Duodenal mucosa (tissue), 2 donors: ENCODE measurements at regions not wholly inside any gene's neighbourhood (a gene's known extent, or its start where the extent isn't known, plus 50 kb on each side); places are given as distances from the start of the nearest gene placed in this dataset.

Source experiments
- H3K27ac ChIP-seq: one replicate; pipeline ENCODE4 v1.7.0; 2013; ENCODE audit warnings: low read depth, low read length
- H3K27me3 ChIP-seq, 2 donors: one replicate each; pipeline ENCODE4 v1.7.0; 2013; ENCODE audit warnings: low read length in 2 of 2, control low read depth in 1 of 2; ENCODE audit not compliant: insufficient read depth in 2 of 2, control insufficient read depth in 1 of 2
- H3K36me3 ChIP-seq, 2 donors: one replicate each; pipeline ENCODE4 v1.7.0; 2013; ENCODE audit warnings: low read length in 2 of 2, control low read depth in 1 of 2; ENCODE audit not compliant: insufficient read depth in 2 of 2, control insufficient read depth in 1 of 2
- H3K4me1 ChIP-seq, 2 donors: one replicate each; pipeline ENCODE4 v1.7.0; 2013; ENCODE audit warnings: low read length in 2 of 2, control low read depth in 1 of 2; ENCODE audit not compliant: insufficient read depth in 2 of 2, control insufficient read depth in 1 of 2
- H3K4me3 ChIP-seq, 2 donors: one replicate each; pipeline ENCODE4 v1.7.0; 2013; ENCODE audit warnings: low read length in 2 of 2, low read depth in 1 of 2
- H3K9ac ChIP-seq, 2 donors: one replicate each; pipeline ENCODE4 v1.7.0; 2013; ENCODE audit warnings: low read length in 2 of 2, low read depth in 1 of 2
- H3K9me3 ChIP-seq, 2 donors: one replicate each; pipeline ENCODE4 v1.7.0; 2013; ENCODE audit warnings: low read length in 2 of 2, control low read depth in 1 of 2; ENCODE audit not compliant: control insufficient read depth in 1 of 2

GRCh38 chr5:120907953-120908352 lies 443.9 kb downstream of the PRR16 start:
- Histone ChIP-seq H3K36me3 (no peaks in the 10 kb centered on the region), H3K4me1 (no peaks in the 10 kb centered on the region), H3K4me3 (no peak overlapping the region), H3K27ac (no peak overlapping the region), H3K9ac (no peak overlapping the region), H3K9me3 (no peaks in the 10 kb centered on the region), H3K27me3 (no peaks in the 10 kb centered on the region)

DNA sequence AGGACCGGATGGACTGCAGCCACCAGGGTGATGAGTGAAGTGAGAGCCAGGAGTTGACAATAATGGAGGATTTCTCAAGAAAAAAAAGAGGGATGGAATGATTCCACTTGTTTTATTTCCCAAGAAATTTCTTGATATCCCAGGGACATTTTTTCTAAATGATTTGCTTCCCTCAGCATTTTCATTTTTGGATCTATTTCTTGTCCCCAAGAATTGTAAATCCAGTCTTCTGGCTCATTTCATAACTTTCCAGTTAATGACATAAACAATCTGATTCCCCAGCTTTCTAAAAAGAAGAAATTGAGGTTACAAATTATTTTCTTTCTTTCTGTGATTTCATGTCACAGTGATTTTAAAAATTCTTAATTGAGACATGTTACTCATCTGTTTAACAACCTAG lies 446.5 kb downstream of the PRR16 start:
- no peak overlapping the region for H3K27ac ChIP-seq
- H3K9me3 ChIP-seq, result no peaks in the 10 kb centered on the region
- no peak overlapping the region for H3K4me3 ChIP-seq
- H3K9ac ChIP-seq, result no peak overlapping the region
- H3K36me3 ChIP-seq, result no peaks in the 10 kb centered on the region
- no peaks in the 10 kb centered on the region for H3K4me1 ChIP-seq
- no peaks in the 10 kb centered on the region for H3K27me3 ChIP-seq

GRCh38 chr5:120913396-120913795 lies 449.3 kb downstream of the PRR16 start:
- H3K9me3 ChIP-seq, result no peaks in the 10 kb centered on the region
- no peak overlapping the region for H3K4me3 ChIP-seq

GRCh38 chr5:120917214-120917758 lies 453.2 kb downstream of the PRR16 start:
- Histone ChIP-seq H3K4me1 (no peaks in the 10 kb centered on the region), H3K9ac (no peak overlapping the region), H3K4me3 (no peak overlapping the region), H3K36me3 (no peaks in the 10 kb centered on the region), H3K9me3 (no peaks in the 10 kb centered on the region), H3K27ac (no peak overlapping the region), H3K27me3 (no peaks in the 10 kb centered on the region)

More at GRCh38 chr5:120913396-120913795, 449.3 kb downstream of the PRR16 start:
- Histone ChIP-seq H3K36me3 (no peaks in the 10 kb centered on the region), H3K27me3 (no peaks in the 10 kb centered on the region), H3K4me1 (no peaks in the 10 kb centered on the region), H3K27ac (no peak overlapping the region), H3K9ac (no peak overlapping the region)

DNA sequence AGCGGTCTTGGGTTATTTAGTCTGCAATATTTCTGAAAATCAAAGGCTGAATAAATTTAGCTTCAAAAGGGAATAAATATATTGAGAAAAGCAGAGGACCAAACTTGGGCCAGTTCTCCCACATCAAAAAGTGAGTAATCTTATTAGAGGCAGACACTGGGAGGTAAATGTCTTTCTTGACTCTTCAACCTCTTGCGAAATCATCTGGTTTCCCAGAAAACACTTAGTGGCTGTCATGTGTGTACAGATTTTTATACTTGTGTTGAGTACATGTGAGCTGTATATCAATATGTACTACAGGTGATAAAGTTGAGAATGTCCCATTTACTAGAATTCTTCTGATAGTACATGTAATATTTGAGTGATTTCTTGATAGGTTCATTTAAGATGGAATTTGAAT lies 454.9 kb downstream of the PRR16 start:
- Histone ChIP-seq H3K4me1 (no peaks in the 10 kb centered on the region), H3K27me3 (no peaks in the 10 kb centered on the region), H3K9ac (no peak overlapping the region), H3K27ac (no peak overlapping the region), H3K36me3 (no peaks in the 10 kb centered on the region), H3K4me3 (no peak overlapping the region), H3K9me3 (no peaks in the 10 kb centered on the region)

DNA sequence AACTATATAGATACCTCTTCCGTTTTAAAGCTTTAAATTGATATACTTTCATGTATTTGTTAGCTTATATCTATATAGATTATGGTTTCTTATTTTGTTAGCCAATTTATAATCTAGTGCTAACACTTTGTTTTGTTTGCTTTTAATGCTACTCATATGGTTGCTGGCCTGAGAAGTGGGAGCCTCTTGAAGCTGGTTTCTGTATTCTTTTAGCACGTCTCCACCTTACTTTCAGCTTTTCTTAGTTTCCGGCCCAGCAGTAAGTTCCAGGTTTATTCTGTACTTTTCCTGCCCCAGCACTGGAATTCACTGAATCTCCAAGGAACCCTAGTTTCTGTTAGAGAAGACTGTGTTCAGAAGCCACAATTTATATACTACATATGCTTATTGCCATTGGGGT lies 458.9 kb downstream of the PRR16 start:
- H3K27ac ChIP-seq, result no peak overlapping the region
- H3K9me3 ChIP-seq, result no peaks in the 10 kb centered on the region
- H3K4me3 ChIP-seq, result no peak overlapping the region
- H3K9ac ChIP-seq, result no peak overlapping the region
- no peaks in the 10 kb centered on the region for H3K4me1 ChIP-seq
- no peaks in the 10 kb centered on the region for H3K36me3 ChIP-seq
- no peaks in the 10 kb centered on the region for H3K27me3 ChIP-seq

DNA sequence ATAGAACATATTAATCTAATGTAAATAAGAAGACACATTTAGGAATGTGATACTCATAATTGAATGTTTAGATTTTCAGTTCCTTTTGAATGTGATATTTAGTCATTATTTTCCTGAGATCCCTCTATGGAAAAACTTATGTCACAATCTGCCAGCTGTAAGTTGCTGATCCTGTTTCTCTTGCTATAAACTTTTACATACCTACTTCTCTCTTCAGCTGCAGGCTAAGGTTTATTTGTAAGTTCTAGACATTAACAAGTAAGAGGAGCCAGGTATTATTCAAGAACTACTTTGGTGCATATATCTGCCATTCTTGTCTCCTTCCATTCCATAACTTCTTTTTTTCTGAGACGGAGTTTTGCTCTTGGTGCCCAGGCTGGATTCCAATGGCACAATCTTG lies 462.4 kb downstream of the PRR16 start:
- H3K27me3 ChIP-seq, result no peaks in the 10 kb centered on the region

DNA sequence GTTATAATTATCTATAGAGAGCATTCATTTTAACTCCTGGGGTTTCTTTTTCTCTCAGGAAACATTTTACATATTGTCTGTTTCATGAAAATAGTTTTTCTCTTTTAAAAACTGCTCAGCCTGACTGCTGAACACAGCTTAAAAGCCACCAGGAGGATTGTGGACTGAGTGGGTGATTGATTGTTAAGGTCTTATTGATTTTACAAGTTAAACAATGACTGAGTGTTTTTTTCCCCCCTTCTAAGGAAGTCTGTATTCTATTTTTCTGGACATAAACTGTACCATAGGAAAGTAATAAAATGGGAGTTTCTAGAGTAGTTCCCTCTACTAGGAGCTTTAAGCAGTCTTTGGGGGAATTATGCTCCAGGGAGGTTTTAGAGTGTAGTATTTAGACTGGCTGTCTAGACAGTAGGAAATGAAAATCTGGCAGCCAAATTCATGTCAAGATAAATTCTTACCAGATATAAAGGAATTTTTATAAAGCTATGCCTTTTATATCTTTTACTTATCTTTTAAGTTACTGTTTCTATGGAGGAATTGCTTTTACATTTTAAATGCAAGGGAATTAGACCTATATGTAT lies 463.9 kb downstream of the PRR16 start:
- no peak overlapping the region for H3K27ac ChIP-seq
- no peak overlapping the region for H3K4me3 ChIP-seq
- H3K9ac ChIP-seq, result no peak overlapping the region
- no peaks in the 10 kb centered on the region for H3K4me1 ChIP-seq
- no peaks in the 10 kb centered on the region for H3K36me3 ChIP-seq
- no peaks in the 10 kb centered on the region for H3K9me3 ChIP-seq
- no peaks in the 10 kb centered on the region for H3K27me3 ChIP-seq

More for the DNA sequence above, 462.4 kb downstream of the PRR16 start:
- H3K36me3 ChIP-seq, result no peaks in the 10 kb centered on the region
- H3K9ac ChIP-seq, result no peak overlapping the region
- no peak overlapping the region for H3K27ac ChIP-seq
- H3K9me3 ChIP-seq, result no peaks in the 10 kb centered on the region
- H3K4me3 ChIP-seq, result no peak overlapping the region
- H3K4me1 ChIP-seq, result no peaks in the 10 kb centered on the region

DNA sequence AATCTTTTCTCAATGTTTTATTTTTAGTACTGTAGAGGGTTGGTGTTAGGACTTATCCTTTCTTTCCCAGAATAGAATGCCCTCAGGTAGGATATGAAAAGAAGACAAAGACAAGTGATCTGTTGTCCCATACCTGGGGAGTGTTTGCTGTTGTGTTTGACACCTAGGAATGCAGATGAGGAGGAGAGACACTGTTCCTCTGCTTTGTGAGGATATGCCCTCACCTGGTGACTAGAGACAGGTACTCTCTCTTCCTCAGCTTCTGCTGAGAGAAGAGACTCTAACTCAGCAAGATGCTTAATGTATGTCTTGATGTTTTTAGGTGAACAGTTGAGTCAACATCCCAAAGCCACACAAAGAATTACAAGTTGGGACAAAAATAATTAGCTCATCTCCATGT lies 468.4 kb downstream of the PRR16 start:
- H3K4me1 ChIP-seq, result no peaks in the 10 kb centered on the region
- no peaks in the 10 kb centered on the region for H3K27me3 ChIP-seq
- no peak overlapping the region for H3K4me3 ChIP-seq
- H3K36me3 ChIP-seq, result no peaks in the 10 kb centered on the region
- H3K27ac ChIP-seq, result no peak overlapping the region
- H3K9ac ChIP-seq, result no peak overlapping the region
- no peaks in the 10 kb centered on the region for H3K9me3 ChIP-seq

GRCh38 chr5:120934031-120934430 lies 469.9 kb downstream of the PRR16 start:
- no peaks in the 10 kb centered on the region for H3K36me3 ChIP-seq
- H3K9ac ChIP-seq, result no peak overlapping the region
- H3K27me3 ChIP-seq, result no peaks in the 10 kb centered on the region
- no peaks in the 10 kb centered on the region for H3K9me3 ChIP-seq
- H3K4me1 ChIP-seq, result no peaks in the 10 kb centered on the region
- H3K27ac ChIP-seq, result no peak overlapping the region
- H3K4me3 ChIP-seq, result no peak overlapping the region

DNA sequence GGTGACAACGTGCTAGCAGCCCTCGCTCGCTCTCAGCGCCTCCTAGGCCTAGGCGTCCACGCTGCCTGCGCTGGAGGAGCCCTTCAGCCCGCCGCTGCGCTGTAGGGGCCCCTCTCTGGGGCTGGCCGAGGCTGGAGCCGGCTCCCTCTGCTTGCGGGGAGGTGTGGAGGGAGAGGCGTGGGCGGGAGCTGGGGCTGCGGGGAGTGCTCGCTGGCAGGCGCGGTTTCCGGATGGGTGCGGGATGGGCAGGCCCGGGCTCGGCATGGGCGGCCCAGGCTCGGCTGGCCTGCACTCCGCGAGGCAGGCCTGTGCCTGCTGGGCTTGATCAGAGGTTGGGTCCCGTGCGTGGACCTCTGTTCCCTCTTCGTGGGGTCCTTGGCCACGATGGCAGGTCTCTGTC lies 472.6 kb downstream of the PRR16 start:
- Histone ChIP-seq H3K4me3 (no peak overlapping the region), H3K9me3 (no peaks in the 10 kb centered on the region), H3K27me3 (no peaks in the 10 kb centered on the region), H3K4me1 (no peaks in the 10 kb centered on the region), H3K27ac (no peak overlapping the region), H3K9ac (no peak overlapping the region), H3K36me3 (no peaks in the 10 kb centered on the region)
